ENCODE measurements at regions not wholly inside any gene's neighbourhood (a gene's known extent, or its start where the extent isn't known, plus 50 kb on each side); places are given as distances from the start of the nearest gene placed in this dataset.

- TF ChIP-seq, protein P1, sequence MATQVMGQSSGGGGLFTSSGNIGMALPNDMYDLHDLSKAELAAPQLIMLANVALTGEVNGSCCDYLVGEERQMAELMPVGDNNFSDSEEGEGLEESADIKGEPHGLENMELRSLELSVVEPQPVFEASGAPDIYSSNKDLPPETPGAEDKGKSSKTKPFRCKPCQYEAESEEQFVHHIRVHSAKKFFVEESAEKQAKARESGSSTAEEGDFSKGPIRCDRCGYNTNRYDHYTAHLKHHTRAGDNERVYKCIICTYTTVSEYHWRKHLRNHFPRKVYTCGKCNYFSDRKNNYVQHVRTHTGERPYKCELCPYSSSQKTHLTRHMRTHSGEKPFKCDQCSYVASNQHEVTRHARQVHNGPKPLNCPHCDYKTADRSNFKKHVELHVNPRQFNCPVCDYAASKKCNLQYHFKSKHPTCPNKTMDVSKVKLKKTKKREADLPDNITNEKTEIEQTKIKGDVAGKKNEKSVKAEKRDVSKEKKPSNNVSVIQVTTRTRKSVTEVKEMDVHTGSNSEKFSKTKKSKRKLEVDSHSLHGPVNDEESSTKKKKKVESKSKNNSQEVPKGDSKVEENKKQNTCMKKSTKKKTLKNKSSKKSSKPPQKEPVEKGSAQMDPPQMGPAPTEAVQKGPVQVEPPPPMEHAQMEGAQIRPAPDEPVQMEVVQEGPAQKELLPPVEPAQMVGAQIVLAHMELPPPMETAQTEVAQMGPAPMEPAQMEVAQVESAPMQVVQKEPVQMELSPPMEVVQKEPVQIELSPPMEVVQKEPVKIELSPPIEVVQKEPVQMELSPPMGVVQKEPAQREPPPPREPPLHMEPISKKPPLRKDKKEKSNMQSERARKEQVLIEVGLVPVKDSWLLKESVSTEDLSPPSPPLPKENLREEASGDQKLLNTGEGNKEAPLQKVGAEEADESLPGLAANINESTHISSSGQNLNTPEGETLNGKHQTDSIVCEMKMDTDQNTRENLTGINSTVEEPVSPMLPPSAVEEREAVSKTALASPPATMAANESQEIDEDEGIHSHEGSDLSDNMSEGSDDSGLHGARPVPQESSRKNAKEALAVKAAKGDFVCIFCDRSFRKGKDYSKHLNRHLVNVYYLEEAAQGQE (tag by site-specific recombination; IDR thresholded peaks at IDR 0.05) = no peak
- TF ChIP-seq, protein P2, sequence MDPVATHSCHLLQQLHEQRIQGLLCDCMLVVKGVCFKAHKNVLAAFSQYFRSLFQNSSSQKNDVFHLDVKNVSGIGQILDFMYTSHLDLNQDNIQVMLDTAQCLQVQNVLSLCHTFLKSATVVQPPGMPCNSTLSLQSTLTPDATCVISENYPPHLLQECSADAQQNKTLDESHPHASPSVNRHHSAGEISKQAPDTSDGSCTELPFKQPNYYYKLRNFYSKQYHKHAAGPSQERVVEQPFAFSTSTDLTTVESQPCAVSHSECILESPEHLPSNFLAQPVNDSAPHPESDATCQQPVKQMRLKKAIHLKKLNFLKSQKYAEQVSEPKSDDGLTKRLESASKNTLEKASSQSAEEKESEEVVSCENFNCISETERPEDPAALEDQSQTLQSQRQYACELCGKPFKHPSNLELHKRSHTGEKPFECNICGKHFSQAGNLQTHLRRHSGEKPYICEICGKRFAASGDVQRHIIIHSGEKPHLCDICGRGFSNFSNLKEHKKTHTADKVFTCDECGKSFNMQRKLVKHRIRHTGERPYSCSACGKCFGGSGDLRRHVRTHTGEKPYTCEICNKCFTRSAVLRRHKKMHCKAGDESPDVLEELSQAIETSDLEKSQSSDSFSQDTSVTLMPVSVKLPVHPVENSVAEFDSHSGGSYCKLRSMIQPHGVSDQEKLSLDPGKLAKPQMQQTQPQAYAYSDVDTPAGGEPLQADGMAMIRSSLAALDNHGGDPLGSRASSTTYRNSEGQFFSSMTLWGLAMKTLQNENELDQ (tag by site-specific recombination; IDR thresholded peaks at IDR 0.05; ENCODE audit: low read depth) = no peak
- no peak for TF ChIP-seq ZNF366 (tag by site-specific recombination; conservative IDR thresholded peaks at IDR 0.05)
- no peak for TF ChIP-seq ZNF549 (tag by site-specific recombination; IDR thresholded peaks at IDR 0.05)
- TF ChIP-seq CTCF (tag by site-specific recombination; IDR thresholded peaks at IDR 0.05) = no peak
- TF ChIP-seq ZNF623 (tag by site-specific recombination; IDR thresholded peaks at IDR 0.05) = no peak
- no peak for TF ChIP-seq ZNF138 (tag by site-specific recombination; IDR thresholded peaks at IDR 0.05; ENCODE audit: borderline replicate concordance)
- TF ChIP-seq ZBTB17 (tag by site-specific recombination; IDR thresholded peaks at IDR 0.05) = no peak
- TF ChIP-seq YY1 (tag by site-specific recombination; IDR thresholded peaks at IDR 0.05) = no peak
- TF ChIP-seq KLF10 (tag by site-specific recombination; IDR thresholded peaks at IDR 0.05) = no peak
- no peak for TF ChIP-seq MEIS1 (CRISPR knock-in tag; IDR thresholded peaks at IDR 0.05; ENCODE audit: borderline replicate concordance)
- TF ChIP-seq TCF7L2 (IDR thresholded peaks at IDR 0.05; ENCODE audit: borderline replicate concordance, low read depth, low read length) = no peak
Measured at GRCh38 chr16:54878301-54878700, 52.4 kb upstream of the IRX5 start.
